Loucy (cell line): ENCODE measurements at regions not wholly inside any gene's neighbourhood (a gene's known extent, or its start where the extent isn't known, plus 50 kb on each side); places are given as distances from the start of the nearest gene placed in this dataset.

ENCODE experiments used
- EZH2phosphoT487 ChIP-seq: fragments of 200-600 bp; IDR thresholded peaks from 2 replicates; pipeline ENCODE4 v1.6.1; 2018; ENCODE audit warnings: antibody characterized with exemption, mild to moderate bottlenecking, moderate library complexity, borderline replicate concordance
- TF ChIP-seq, protein P1 (sequence below): fragments of 200-600 bp; sonication (generic); conservative IDR thresholded peaks from 2 replicates; pipeline ENCODE4 v1.5.1; 2014; ENCODE audit warnings: mild to moderate bottlenecking, antibody characterized with exemption, low read length

DNA sequence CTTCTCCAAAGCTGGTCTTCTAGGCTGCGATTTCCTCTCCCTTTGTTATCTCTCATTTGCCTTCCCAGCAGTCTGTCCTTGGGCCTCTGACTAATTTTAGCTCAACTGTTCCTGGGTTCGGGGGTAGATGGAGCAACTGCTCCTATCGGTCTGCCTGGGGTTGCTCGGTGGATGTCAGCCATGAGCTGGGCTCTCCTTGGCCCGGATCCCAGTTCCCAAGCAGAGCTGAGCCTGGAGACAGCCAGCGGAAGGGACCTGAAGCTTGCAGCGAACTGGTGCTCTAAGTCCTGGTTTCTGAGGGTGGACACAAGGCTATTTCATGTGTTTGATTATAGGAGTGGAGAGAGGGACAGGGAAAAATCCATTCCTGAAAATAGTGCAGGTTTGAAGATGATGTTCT is 423.0 kb downstream of the RPS6KC1 start:
- TF ChIP-seq, protein P1, sequence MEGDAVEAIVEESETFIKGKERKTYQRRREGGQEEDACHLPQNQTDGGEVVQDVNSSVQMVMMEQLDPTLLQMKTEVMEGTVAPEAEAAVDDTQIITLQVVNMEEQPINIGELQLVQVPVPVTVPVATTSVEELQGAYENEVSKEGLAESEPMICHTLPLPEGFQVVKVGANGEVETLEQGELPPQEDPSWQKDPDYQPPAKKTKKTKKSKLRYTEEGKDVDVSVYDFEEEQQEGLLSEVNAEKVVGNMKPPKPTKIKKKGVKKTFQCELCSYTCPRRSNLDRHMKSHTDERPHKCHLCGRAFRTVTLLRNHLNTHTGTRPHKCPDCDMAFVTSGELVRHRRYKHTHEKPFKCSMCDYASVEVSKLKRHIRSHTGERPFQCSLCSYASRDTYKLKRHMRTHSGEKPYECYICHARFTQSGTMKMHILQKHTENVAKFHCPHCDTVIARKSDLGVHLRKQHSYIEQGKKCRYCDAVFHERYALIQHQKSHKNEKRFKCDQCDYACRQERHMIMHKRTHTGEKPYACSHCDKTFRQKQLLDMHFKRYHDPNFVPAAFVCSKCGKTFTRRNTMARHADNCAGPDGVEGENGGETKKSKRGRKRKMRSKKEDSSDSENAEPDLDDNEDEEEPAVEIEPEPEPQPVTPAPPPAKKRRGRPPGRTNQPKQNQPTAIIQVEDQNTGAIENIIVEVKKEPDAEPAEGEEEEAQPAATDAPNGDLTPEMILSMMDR, result no peak
- TF ChIP-seq EZH2phosphoT487, result no peak
